GM23248 (cell line): ENCODE measurements at regions not wholly inside any gene's neighbourhood (a gene's known extent, or its start where the extent isn't known, plus 50 kb on each side); places are given as distances from the start of the nearest gene placed in this dataset.

Experiments
- DNase-seq: peaks from one replicate; pipeline ENCODE4 v3.0.0-alpha.2; 2015
- H2AFZ ChIP-seq: fragments of 200-600 bp; sonication (generic); 2 replicates; pipeline ENCODE4 v1.6.1; 2016; ENCODE audit warnings: antibody characterized with exemption
- H3F3A ChIP-seq: fragments of 200-600 bp; sonication (generic); 2 replicates; pipeline ENCODE4 v1.6.1; 2016; ENCODE audit warnings: mild to moderate bottlenecking, antibody characterized with exemption, mixed run types; ENCODE audit not compliant: insufficient read depth
- H3K27ac ChIP-seq: fragments of 200-600 bp; sonication (generic); 2 replicates; pipeline ENCODE4 v1.5.1; 2016; ENCODE audit warnings: mild to moderate bottlenecking
- H3K27me3 ChIP-seq: fragments of 200-600 bp; sonication (generic); replicated peaks from 2 replicates; pipeline ENCODE4 v1.6.1; 2016; ENCODE audit warnings: mild to moderate bottlenecking; ENCODE audit not compliant: insufficient read depth
- H3K36me3 ChIP-seq: fragments of 200-600 bp; sonication (generic); 2 replicates; pipeline ENCODE4 v1.6.1; 2016; ENCODE audit warnings: low read depth, mild to moderate bottlenecking
- H3K4me1 ChIP-seq: fragments of 200-600 bp; sonication (generic); 2 replicates; pipeline ENCODE4 v1.6.1; 2016; ENCODE audit warnings: mild to moderate bottlenecking; ENCODE audit not compliant: insufficient read depth
- H3K4me2 ChIP-seq: fragments of 200-600 bp; sonication (generic); one replicate; pipeline ENCODE4 v1.6.1; 2016; ENCODE audit warnings: mild to moderate bottlenecking; ENCODE audit not compliant: unreplicated experiment
- H3K4me3 ChIP-seq: fragments of 200-600 bp; sonication (generic); 2 replicates; pipeline ENCODE4 v1.5.1; 2016; ENCODE audit warnings: mild to moderate bottlenecking
- H3K79me2 ChIP-seq: fragments of 200-600 bp; sonication (generic); 2 replicates; pipeline ENCODE4 v1.6.1; 2016; ENCODE audit warnings: mild to moderate bottlenecking; ENCODE audit not compliant: insufficient read depth
- H3K9ac ChIP-seq: fragments of 200-600 bp; sonication (generic); 2 replicates; pipeline ENCODE4 v1.6.1; 2016; ENCODE audit warnings: mild to moderate bottlenecking
- H3K9me2 ChIP-seq: fragments of 200-600 bp; sonication (generic); 2 replicates; pipeline ENCODE4 v1.6.1; 2016; ENCODE audit warnings: mixed run types, mild to moderate bottlenecking, moderate library complexity; ENCODE audit not compliant: insufficient read depth
- H3K9me3 ChIP-seq: fragments of 200-600 bp; sonication (generic); one replicate; pipeline ENCODE4 v1.6.1; 2017; ENCODE audit warnings: low read depth
- H4K20me1 ChIP-seq: fragments of 200-600 bp; sonication (generic); 2 replicates; pipeline ENCODE4 v1.6.0; 2016; ENCODE audit not compliant: insufficient read depth
- EZH2 ChIP-seq: fragments of 200-600 bp; sonication (generic); IDR thresholded peaks from 2 replicates; pipeline ENCODE4 v1.6.1; 2018; ENCODE audit warnings: antibody characterized with exemption, mild to moderate bottlenecking; ENCODE audit not compliant: insufficient read depth, poor library complexity, severe bottlenecking
- EZH2phosphoT487 ChIP-seq: fragments of 200-600 bp; sonication (generic); IDR thresholded peaks from 2 replicates; pipeline ENCODE4 v1.6.1; 2018; ENCODE audit warnings: antibody characterized with exemption, moderate library complexity, mild to moderate bottlenecking, low read depth; ENCODE audit not compliant: insufficient read depth
- WGBS, 2 experiments: methylation state at CpG; one replicate each; pipeline ENCODE4 v1.1.6; 2015 to 2017; ENCODE audit warnings: low lambda C conversion rate in 2 of 2, low coverage in 1 of 2; ENCODE audit errors: missing lambda C conversion rate in 2 of 2; 5-methylcytosine and 5-hydroxymethylcytosine counted together
- in situ Hi-C: fragments of 300-500 bp; cut with MboI; formaldehyde crosslinking; loops from 2 replicates; pipeline ENCODE4 v1.15.0; 2020

DNA sequence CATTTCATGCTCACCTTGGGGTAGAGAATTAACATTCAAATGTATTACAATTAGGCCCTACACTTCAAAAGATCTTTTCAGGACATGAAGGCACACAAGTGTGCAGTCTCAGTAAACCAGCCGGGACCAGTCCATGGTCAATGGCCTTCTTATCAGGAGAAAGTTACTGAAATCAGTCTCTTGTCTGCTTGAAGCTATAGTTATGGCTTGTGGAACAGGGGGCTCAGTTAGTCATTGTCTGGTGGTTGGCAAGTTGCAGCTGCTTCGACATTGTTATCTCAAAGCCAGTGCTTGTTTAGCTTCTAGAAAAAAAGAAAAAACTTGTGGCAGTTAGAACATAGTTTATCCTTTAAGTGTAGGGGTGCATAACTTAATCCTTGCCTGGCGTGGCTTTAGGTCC, 213.1 kb upstream of the ACO1 start:
- Histone ChIP-seq H4K20me1 (no peaks in the 10 kb centered on the region), H3K9me2 (no peaks in the 10 kb centered on the region), H3K27me3 (no peaks in the 10 kb centered on the region), H3K36me3 (no peaks in the 10 kb centered on the region), H3K4me1 (no peaks in the 10 kb centered on the region), H3K79me2 (no peaks in the 10 kb centered on the region), H2AFZ (no peak overlapping the region), H3K9ac (no peak overlapping the region), H3K27ac (no peak overlapping the region), H3F3A (no peaks in the 10 kb centered on the region), H3K9me3 (no peaks in the 10 kb centered on the region), H3K4me3 (no peak overlapping the region), H3K4me2 (no peak overlapping the region)
- TF ChIP-seq EZH2phosphoT487 (no peak), EZH2 (no peak)
- in situ Hi-C loops = loop anchor here (25.0 kb wide), 1 partner anchor 309 kb away; no protein-coding TSS in a partner anchor
- DNase-seq = no peak
- WGBS, 2 experiments = 12 to 13% methylated on average over 3 of the region's 3 CpGs

DNA sequence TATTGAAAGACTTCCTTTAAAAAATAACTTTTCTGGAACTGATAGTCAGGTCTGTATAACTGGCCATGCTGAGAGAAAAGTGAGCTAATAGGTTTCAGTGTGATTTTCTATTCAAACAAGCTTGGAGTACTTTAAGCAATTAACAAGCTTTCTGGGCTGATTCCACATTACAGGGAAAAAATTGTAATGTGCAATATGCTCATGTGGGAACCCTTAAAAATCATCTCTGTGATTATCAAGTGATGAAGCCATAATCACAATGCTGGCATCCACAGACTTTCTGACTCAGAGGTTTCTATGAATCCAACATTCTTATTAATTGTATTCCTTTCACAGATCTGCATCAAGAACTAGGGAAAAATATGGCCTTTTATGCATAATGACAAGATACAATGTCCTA, 212.2 kb upstream of the ACO1 start:
- Histone ChIP-seq H3K27me3 (no peaks in the 10 kb centered on the region), H3K9ac (no peak overlapping the region), H3K4me2 (no peak overlapping the region), H3K36me3 (no peaks in the 10 kb centered on the region), H4K20me1 (no peaks in the 10 kb centered on the region), H2AFZ (no peak overlapping the region), H3K4me3 (no peak overlapping the region), H3K79me2 (no peaks in the 10 kb centered on the region), H3K4me1 (no peaks in the 10 kb centered on the region), H3K9me2 (no peaks in the 10 kb centered on the region), H3F3A (no peaks in the 10 kb centered on the region), H3K27ac (no peak overlapping the region), H3K9me3 (no peaks in the 10 kb centered on the region)
- in situ Hi-C loops = loop anchor here (25.0 kb wide), 1 partner anchor 310 kb away; no protein-coding TSS in a partner anchor
- TF ChIP-seq EZH2phosphoT487 = no peak
- no peak for TF ChIP-seq EZH2
- DNase-seq = no peak

DNA sequence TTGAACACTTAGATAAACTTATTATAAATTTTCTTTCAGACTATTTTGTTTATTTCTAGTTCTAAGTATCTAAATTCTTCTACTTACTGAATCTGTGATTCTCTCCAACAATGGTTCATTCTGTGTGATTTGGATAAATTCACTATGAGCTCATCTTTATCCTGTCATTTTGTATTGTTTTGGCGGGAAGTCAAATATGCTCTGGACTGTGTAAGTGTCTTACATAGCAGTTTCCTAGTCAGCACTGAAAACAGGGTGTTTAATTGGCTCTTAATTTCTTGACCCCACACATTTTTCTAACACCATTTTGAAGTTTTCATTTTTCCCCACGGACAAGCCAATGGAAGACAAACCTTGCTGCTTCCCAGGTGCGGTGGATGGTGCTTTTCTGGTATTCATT, 207.0 kb upstream of the ACO1 start:
- Histone ChIP-seq H3F3A (no peaks in the 10 kb centered on the region), H3K4me2 (no peak overlapping the region), H3K9me3 (no peaks in the 10 kb centered on the region), H2AFZ (no peak overlapping the region), H3K27me3 (no peaks in the 10 kb centered on the region), H3K27ac (no peak overlapping the region), H3K79me2 (no peaks in the 10 kb centered on the region), H3K36me3 (no peaks in the 10 kb centered on the region), H3K4me1 (no peaks in the 10 kb centered on the region), H3K4me3 (no peak overlapping the region), H4K20me1 (no peaks in the 10 kb centered on the region), H3K9me2 (no peaks in the 10 kb centered on the region), H3K9ac (no peak overlapping the region)
- TF ChIP-seq EZH2 (no peak), EZH2phosphoT487 (no peak)
- in situ Hi-C loops = no loop called here
- no peak for DNase-seq
- 9 to 17% methylated on average over 3 of the region's 3 CpGs for WGBS, 2 experiments

DNA sequence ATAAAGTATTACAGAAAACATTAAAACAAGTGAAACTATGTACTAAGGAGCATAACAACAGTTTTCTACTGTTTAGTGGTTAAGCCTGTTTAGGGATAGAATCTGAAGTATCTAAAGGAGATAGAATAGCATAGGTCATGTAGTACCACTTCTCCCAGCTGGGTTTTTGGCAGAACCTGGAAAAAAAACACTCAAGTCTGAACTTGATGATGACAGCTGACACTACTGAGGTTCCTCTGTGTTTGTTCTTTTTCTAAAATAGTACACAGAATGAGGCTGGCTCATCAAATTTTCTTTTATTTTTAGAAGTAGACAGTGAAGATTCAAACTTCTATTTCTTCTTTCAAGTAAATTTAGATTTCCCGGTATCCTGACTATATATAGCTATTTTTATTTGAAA, 203.8 kb upstream of the ACO1 start:
- H3K27ac ChIP-seq = no peak overlapping the region
- no peak overlapping the region for H3K4me2 ChIP-seq
- TF ChIP-seq EZH2phosphoT487 (no peak), EZH2 (no peak)
- no peak for DNase-seq
- no peaks in the 10 kb centered on the region for H3K4me1 ChIP-seq
- no peaks in the 10 kb centered on the region for H3K36me3 ChIP-seq
- no peaks in the 10 kb centered on the region for H4K20me1 ChIP-seq
- no peak overlapping the region for H3K9ac ChIP-seq
- no peaks in the 10 kb centered on the region for H3K9me2 ChIP-seq
- H3K27me3 ChIP-seq = no peaks in the 10 kb centered on the region
- WGBS, 2 experiments = 44 to 48% methylated on average over 1 of the region's 1 CpG
- no peak overlapping the region for H2AFZ ChIP-seq
- in situ Hi-C loops = no loop called here
- H3F3A ChIP-seq = no peaks in the 10 kb centered on the region
- H3K79me2 ChIP-seq = no peaks in the 10 kb centered on the region
- no peaks in the 10 kb centered on the region for H3K9me3 ChIP-seq
- H3K4me3 ChIP-seq = no peak overlapping the region

DNA sequence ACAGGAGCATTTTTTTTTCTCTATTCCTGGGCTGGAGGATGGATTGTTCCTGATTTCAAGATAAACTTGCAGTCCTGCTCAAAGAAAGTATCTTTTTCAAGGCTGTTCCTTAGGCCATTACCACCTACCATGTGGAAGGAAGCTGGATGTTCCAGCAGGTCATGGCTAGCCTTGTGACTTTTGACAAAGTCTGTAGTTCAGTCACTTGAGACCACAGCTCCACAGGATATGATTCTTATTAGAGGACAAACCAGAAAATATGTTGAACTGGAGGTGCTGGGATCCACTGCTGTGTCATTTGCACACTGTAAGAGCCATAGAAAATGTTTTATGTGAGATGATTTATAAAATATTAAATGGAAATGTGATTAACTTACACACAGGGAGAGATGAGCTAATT, 184.2 kb upstream of the ACO1 start:
- no peak for DNase-seq
- TF ChIP-seq EZH2phosphoT487 = no peak
- TF ChIP-seq EZH2 = no peak
- Histone ChIP-seq H3K9ac (no peak overlapping the region), H4K20me1 (no peaks in the 10 kb centered on the region), H3K4me3 (no peak overlapping the region), H3F3A (no peaks in the 10 kb centered on the region), H2AFZ (no peak overlapping the region), H3K79me2 (no peaks in the 10 kb centered on the region), H3K27ac (no peak overlapping the region), H3K9me2 (no peaks in the 10 kb centered on the region), H3K27me3 (no peaks in the 10 kb centered on the region), H3K4me1 (no peaks in the 10 kb centered on the region), H3K36me3 (no peaks in the 10 kb centered on the region), H3K4me2 (no peak overlapping the region), H3K9me3 (no peaks in the 10 kb centered on the region)
- in situ Hi-C loops = no loop called here
